OCI-LY7 (cell line): ENCODE measurements at regions not wholly inside any gene's neighbourhood (a gene's known extent, or its start where the extent isn't known, plus 50 kb on each side); places are given as distances from the start of the nearest gene placed in this dataset.

ENCODE experiments used
- CTCF ChIP-seq: fragments of 200-600 bp; sonication (generic); conservative IDR thresholded peaks from 2 replicates; pipeline ENCODE4 v1.5.1; 2014; ENCODE audit warnings: mild to moderate bottlenecking, antibody characterized with exemption, low read length, moderate library complexity, mixed read lengths
- EZH2phosphoT487 ChIP-seq: fragments of 200-600 bp; sonication (generic); IDR thresholded peaks from 2 replicates; pipeline ENCODE4 v1.6.1; 2018; ENCODE audit warnings: low read depth, borderline replicate concordance, mild to moderate bottlenecking, mixed run types, antibody characterized with exemption, low read length, moderate library complexity, mixed read lengths

- TF ChIP-seq CTCF (no peak), EZH2phosphoT487 (no peak)
Observed at GRCh38 chr7:124480036-124480820, 285.4 kb downstream of the GPR37 start.
